Retina (tissue), 1 donor: ENCODE measurements at regions not wholly inside any gene's neighbourhood (a gene's known extent, or its start where the extent isn't known, plus 50 kb on each side); places are given as distances from the start of the nearest gene placed in this dataset.
"Not testable (repeated sequence)": the region's sequence is repeated elsewhere in the genome, so short reads cannot be mapped to it uniquely, and the experiment has no call there.

Experiments used
- DNase-seq: peaks from one replicate; pipeline ENCODE4 v3.0.0-alpha.2; 2016

DNA sequence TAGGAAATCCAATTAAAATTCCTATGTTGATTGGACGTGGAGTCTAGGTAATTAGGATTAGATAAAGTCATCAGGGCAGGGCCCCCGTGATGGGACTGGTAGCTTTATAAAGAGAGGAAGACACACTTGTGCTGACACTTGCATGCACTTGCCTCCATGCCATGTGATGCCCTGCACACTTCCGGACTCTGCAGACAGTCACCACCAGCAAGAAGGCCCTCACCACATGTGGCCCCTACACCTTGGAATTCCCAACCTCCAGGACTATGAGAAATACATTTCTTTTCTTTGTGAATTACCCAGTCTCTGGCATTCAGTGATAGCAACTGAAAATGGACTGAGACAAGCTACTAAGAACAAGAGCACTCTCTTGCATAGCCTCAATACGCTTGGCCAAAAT lies 90.6 kb downstream of the CRYGS start:
- DNase-seq, result no peak

DNA sequence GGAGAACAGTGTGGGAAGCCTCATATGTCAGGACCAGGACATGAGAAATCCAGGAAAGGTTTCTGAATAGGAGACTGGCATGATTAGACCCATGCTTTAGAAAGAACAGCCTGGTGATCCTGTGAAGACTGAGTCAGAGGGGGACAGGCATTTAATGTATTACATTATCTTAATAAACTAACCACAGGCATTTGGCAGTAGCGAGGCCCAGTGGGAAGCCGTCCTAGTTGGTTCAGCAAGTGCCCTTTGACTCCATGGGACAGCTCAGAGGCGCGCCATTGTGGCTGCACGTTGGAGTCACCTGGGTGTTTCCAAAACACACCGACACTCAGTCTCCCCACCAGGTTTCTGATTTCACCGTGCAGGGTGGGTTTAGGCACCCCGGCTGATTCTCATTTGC lies 90.5 kb upstream of the DGKG start:
- DNase-seq, result no peak

DNA sequence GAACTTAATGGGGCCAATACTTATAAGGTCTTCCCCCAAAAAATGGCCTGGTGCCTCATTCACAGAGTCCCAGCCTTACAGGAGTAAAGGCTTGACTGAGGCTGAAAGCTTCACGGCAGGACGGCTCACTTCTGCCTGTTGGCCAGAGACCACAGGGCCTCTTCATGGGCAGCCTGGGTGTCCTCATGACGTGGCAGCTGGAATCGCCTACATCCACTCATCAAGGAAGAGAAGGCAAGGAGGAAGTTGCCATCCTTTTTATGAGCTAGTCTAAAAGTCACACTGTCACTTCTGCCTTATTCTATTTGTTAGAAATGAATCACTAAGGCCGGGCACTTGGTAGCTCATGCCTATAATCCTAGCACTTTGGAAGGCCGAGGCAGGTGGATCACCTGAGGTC lies 89.3 kb upstream of the DGKG start:
- no peak for DNase-seq

GRCh38 chr3:186444974-186445373 lies 82.9 kb upstream of the DGKG start:
- no peak for DNase-seq

GRCh38 chr3:186444288-186444687 lies 82.3 kb upstream of the DGKG start:
- no peak for DNase-seq

DNA sequence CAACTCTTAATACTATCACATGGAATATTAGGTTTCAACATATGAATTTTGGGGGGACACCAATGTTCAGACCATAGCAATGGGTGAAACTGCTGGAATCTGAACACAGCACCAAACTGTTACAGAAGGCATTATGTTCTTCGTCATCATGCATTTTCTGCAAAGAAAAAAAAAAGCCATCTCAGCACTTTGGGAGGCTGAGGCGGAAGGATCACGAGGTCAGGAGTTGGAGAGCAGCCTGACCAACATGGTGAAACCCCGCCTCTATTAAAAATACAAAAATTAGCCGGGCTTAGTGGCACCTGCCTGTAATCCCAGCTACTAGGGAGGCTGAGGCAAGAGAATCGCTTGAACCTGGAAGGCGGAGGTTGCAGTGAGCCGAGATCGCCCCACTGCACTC lies 80.9 kb upstream of the DGKG start:
- DNase-seq, result not testable (repeated sequence)

DNA sequence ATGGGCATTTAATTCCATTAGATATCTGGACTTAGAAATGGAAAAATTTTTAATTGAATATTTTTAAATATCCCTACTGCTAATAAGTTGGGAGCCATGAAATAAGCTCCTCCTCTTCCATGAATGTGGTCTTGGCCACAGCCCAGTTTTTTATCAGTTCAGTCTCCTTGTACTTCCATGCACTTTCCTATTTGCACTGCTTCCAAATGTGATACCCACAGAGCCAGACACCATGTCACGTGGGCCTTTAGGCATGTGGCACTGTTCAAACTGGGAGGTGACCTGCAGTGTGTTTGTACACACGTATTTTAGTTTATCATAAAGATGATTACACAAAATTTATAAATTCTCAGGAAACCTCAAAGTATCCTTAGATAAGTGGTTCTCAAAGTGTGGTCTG lies 80.1 kb upstream of the DGKG start:
- no peak for DNase-seq

GRCh38 chr3:186440891-186441290 lies 78.9 kb upstream of the DGKG start:
- no peak for DNase-seq

DNA sequence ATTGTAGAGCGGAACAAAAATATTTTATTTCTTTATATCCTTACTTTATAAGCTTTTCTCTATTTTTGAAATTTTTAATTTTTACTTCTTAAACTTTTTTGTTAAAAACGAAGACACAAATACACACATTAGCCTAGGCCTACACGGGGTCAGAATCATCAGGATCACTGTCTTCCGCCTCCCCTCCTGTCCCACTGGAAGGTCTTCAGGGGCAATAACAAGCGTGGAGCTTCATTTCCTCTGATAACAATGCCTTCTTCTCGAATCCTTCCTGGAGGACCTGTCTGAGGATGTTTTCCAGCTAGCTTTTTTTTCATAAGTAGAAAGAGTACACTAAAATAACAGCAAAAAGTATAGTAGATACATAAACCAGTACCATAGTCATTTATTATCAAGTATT lies 77.7 kb upstream of the DGKG start:
- DNase-seq, result no peak

DNA sequence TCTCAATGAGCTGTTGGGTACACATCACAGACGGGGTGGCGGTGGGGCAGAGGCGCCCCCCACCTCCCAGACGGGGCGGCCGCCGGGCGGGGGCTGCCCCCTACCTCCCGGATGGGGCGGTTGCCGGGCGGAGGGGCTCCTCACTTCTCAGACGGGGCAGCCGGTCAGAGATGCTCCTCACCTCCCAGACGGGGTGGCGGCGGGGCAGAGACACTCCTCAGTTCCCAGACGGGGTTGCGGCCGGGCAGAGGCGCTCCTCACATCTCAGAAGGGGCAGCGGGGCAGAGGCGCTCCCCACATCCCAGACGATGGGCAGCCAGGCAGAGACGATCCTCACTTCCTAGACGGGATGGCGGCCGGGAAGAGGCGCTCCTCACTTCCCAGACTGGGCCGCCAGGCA lies 73.3 kb upstream of the DGKG start:
- DNase-seq, result not testable (repeated sequence)

- DNase-seq, result no peak
Measured at GRCh38 chr3:186432944-186433732, 71.1 kb upstream of the DGKG start.

- no peak for DNase-seq
Measured at GRCh38 chr3:186432189-186432588, 70.2 kb upstream of the DGKG start.

DNA sequence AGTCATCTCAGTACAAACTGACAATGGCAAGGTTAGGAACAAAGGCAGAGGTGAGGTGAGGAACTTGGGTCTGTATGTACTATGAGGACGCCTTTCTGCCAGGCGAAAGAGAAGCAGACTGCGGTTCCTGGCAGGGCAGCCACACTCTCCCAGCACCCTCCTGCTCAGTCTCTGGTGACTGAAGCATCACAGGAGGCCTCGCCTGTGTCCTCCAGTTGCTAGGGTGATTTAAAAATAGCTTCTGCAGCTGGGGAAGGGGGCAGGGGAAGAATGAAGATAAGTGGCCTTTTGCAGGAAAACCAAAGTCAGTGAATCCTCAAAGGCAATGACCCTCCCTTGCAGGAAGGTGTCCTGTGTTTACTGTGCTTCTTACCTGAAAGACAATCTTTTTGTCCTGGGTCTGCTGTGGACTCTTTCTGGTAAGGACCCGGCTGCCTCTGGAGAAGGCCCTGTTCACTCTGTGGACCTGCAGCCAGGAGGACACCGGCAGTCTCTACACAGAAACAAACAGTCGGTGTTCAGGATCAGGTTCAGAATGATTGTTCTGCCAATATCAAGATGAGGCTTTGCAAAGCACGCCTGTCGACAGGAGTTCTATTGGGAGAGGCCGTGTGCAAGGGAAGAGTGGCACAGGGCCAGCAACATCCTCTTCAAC lies 65.7 kb upstream of the DGKG start:
- DNase-seq, result no peak

DNA sequence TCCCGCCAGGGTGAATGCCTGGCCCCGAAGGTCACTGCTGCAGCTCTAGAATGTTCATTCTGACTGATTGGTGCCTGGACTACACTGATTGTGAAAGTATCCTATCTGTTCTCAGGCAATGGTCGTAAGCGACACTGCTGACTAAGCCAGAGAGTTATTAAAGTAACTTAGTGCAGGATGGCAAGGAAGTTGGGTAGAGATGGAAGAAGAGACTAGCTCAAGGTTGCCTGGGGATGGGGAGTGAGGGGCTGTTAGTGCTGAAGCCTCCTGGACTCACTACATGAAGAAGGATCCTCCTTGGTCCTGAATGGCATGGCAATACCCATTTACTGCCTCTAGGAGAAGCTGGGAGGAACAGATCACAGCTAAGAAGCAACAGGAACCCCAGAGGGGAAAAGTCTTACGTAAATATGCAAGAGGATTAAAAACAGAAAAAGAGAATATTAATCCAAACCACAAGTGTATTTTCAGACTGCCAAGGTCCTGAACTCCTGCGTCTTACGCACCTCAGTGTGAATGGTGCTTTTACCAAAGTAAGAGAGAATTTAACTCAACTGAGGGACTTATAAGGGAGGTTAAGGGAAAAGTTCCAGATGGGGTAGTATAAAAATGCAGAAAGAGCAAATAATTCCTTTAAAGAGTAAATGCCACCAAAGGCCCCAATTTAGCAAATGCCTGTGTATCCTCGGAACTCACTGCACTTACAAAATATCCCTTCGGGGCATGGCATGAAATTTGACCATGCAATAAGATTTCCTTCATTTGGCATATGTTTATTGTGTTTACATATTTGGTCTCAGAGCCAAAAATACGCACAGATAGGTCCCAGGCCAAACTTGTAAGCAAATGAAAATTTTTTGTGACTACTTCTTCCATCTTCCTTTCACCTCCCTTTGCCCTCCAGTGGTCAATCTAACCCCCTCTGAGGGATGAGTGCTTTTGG lies 64.0 kb upstream of the DGKG start:
- DNase-seq, result no peak

- DNase-seq, result no peak
Measured at GRCh38 chr3:186421946-186422345, 59.9 kb upstream of the DGKG start.

DNA sequence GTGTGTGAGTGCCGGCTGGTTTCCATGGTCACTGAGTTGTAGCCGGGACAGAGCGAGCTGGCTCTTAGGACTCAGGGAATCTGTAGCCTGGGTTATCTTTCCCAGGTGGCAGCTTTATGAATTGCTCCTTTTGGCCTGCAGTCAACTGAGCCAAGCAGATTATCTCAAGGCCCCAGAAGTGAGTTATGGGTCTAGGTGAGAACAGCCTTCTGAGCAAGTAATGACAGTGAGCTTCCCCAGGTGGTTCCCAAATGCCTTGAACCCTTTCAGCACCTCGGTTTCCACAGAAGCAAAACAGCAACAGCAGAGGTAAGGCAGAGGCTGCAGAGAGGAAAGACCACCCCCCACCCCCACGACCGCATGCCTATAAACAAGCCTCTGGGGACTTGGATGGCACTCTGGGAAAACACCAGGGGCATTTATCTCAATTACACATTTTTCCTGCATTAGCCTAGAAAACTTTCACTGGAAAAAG lies 56.7 kb upstream of the DGKG start:
- DNase-seq, result no peak

GRCh38 chr3:186417791-186418190 lies 55.8 kb upstream of the DGKG start:
- no peak for DNase-seq

DNA sequence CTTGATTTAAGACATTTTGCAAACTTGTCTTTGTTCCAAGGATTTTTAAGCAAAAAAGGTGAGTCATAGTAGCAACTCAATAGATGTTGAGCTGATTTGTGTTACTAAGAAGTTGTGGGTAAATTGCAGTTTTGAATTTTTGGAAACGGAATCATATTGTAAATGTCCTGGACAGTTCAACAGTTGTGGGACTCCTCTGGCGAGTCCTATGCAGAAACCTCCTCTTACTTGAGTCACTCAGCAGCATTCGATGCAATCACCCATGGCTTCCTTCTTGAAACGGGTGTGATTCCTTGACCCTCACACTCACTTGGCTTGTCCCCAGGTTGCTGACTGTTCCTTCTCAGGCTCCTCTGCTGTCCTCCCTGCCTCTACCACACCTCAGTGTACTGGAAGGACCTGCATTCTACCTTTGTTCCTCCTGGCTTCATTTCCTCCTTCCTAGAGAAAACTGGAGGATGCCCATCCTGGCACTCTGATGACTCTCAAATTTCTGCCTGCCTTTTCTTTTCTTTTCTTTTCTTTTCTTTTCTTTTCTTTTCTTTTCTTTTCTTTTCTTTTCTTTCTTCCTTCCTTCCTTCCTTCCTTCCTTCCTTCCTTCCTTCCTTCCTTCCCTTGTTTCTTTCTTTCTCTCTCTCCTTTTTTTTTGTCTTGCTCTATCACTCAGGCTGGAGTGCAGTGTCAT lies 52.8 kb upstream of the DGKG start:
- no peak for DNase-seq

DNA sequence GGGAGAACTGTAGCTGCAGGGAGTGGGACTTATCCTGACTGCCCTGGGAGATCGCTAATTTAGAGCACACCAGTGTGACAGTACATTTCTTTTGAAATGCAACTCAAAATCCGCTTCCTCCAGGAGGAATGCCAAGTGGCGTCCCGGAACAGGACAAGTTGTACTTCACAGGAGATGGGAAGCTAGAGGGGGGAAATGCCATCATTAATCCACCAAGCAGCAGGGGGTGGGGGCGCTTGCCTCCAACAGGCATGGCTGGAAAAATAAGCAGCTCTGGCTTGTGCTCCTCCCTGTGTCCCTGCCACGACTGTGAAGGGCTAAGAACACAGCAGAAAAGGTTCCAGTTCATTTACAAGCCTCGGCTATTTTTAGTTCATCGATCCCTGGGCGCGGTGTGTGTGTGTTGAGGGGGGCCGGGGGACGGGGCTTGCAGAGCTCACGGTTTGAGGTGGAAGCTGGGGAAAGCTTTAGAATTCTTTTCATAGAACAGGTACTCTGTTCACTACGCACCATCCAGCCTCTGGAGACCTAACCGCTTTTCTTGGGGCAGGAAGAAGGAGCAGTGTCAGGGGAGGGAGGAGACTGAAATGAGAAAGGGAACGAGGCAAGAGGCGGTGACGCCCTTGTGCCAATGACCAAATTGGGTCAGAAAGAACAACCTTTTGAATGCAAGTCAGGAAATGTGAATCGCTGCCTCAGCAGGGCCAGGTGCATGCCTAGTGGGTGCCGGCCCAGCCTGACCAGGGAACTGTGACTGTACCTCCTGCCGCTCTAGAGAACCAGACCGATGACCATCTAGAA lies 51.8 kb upstream of the DGKG start:
- peak; percentile 68 for DNase-seq

DNA sequence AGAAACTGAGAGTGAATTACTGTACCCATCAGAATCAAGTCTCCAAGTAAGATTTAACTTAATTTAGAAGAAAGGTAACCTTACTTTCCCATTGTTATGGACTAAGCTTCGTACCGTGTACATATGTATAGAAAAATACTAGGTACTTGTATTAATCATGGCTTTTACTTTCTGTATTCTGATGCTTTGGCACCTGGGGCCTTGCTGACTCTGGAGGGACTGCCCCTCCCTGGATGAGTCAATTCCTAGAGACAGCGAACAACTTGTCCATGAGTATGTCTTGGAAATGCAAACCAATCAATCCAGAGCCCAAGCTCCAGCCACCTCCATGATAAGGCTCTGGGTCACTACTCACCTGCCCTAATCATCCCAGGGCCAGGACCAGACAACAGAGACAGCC lies 50.0 kb upstream of the DGKG start:
- no peak for DNase-seq
